ENCODE measurements at regions not wholly inside any gene's neighbourhood (a gene's known extent, or its start where the extent isn't known, plus 50 kb on each side); places are given as distances from the start of the nearest gene placed in this dataset.

GRCh38 chr20:63103402-63104311, 96.9 kb upstream of the BHLHE23 start:
- DNase-seq = no peak
- no peak for ATAC-seq
- intact Hi-C loops (cut with DNase I, micrococcal nuclease) = no loop called here

DNA sequence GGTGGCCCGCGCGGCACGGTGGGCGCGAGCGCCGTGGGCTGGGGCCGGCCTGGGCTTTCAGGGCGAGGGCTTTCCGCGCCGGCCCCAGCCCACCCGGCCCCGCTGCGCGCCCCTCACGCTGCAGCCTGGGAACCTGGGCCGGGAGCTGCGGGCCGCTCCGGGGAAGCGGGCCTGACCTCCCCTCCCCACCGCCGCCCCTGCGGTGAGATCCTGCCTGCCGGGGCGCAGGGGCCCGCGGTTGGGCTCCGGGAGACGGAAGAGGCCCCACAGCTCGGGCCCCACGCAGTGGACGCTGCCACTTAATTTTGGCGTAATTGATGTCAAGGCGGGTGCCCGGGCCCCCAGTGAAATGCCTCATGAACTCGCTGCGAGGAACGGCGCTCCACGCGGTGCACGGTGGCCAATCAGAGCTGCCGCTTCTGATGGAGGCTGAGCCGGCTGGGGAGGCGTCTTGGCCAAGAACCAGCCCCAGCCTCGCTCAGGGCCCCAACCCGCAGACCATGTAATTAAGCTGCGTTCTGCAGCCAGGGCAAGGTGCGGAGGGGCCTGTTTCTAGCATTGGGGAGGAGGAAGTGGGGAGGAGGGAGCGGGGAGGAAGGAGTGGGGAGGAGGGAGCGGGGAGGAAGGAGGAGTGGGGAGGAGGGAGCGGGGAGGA, 96.1 kb upstream of the BHLHE23 start:
- peak; percentile 42 to 46 for DNase-seq
- peak; percentile 28 for ATAC-seq
- intact Hi-C loops (cut with DNase I, micrococcal nuclease) = no loop called here

- DNase-seq (peak; percentile 38 to 49), ATAC-seq (peak; percentile 74)
- intact Hi-C loops (cut with DNase I, micrococcal nuclease) = no loop called here
Observed at GRCh38 chr20:63101781-63102720, 95.3 kb upstream of the BHLHE23 start.

DNA sequence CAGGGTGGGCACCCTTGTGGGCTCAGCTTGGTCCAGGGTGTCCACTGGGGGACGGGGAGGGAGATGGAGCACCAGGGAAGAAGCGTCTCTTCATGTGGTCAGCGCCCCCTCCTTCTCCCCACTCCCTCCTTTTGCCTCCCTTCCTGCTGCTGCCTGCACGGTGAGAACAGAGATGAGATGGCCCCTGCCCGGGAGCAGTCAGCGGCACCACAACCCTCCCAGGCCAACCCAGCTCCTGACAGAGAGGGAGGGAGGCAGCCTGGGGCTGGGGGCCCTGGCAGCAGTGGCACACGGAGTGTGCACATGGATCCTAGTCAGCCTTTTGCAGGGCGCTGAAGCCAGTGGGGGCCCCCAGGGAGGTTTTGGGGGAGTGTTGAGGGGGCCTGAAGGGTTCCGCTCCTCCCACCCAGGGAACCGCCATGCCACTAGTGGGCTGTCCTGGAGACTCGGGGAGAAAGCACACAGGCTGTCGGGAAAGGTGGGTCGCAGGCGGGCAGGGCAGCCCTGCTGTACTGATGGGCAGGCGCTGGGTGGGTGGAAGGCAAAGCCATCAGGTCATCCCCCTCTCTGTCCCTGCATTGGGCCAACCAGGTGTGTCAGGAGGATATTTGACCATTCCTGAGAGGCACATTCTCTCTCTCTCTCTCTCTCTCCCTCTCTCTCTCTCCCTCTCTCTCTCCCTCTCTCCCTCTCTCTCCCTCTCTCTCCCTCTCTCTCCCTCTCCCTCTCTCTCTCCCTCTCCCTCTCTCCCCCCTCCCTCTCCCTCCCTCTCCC, 94.3 kb upstream of the BHLHE23 start:
- intact Hi-C loops (cut with DNase I, micrococcal nuclease) = no loop called here
- DNase-seq (peak in 1 of 2 donors; percentile 18), ATAC-seq (no peak)

- intact Hi-C loops (cut with DNase I, micrococcal nuclease) = no loop called here
- no peak for ATAC-seq
- peak in 1 of 2 donors; percentile 12 for DNase-seq
Observed at GRCh38 chr20:63100174-63100925, 93.6 kb upstream of the BHLHE23 start.

- no peak for ATAC-seq
- intact Hi-C loops (cut with DNase I, micrococcal nuclease) = no loop called here
Observed at GRCh38 chr20:63099456-63100173, 92.9 kb upstream of the BHLHE23 start.

DNA sequence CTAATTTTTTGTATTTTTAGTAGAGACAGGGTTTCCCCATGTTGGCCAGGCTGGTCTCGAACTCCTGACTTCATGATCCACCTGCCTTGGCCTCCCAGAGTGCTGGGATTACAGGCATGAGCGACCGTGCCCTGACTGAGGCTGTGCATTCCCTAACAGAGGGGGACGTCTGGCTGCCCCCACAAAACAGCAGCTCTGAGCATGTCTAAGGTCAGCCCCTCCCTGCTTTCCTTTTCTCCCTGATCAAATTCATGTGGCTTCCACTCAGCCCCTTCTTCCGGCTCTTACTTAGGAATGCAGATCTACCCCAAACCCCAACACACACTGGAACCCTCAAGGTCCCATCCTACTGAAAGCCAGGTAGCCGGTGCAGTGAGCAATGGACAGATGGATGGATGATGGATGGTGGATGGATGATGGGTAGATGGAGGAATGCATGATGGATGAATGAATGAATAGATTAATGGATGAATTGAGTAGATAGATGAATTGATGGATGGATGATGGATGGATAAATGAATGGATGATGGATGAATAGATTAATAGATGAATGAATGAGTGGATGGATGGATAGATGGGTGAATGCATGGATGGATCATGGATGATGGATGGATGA, 91.5 kb upstream of the BHLHE23 start:
- DNase-seq (peak in 1 of 2 donors; percentile 8), ATAC-seq (no peak)

More at GRCh38 chr20:63099456-63100173, 92.9 kb upstream of the BHLHE23 start:
- DNase-seq = peak in 1 of 2 donors; percentile 4

GRCh38 chr20:63097336-63097831, 90.6 kb upstream of the BHLHE23 start:
- ATAC-seq (no peak), DNase-seq (peak in 1 of 2 donors; percentile 20)
- intact Hi-C loops (cut with DNase I, micrococcal nuclease) = no loop called here

More for the DNA sequence above, 91.5 kb upstream of the BHLHE23 start:
- intact Hi-C loops (cut with DNase I, micrococcal nuclease) = no loop called here

DNA sequence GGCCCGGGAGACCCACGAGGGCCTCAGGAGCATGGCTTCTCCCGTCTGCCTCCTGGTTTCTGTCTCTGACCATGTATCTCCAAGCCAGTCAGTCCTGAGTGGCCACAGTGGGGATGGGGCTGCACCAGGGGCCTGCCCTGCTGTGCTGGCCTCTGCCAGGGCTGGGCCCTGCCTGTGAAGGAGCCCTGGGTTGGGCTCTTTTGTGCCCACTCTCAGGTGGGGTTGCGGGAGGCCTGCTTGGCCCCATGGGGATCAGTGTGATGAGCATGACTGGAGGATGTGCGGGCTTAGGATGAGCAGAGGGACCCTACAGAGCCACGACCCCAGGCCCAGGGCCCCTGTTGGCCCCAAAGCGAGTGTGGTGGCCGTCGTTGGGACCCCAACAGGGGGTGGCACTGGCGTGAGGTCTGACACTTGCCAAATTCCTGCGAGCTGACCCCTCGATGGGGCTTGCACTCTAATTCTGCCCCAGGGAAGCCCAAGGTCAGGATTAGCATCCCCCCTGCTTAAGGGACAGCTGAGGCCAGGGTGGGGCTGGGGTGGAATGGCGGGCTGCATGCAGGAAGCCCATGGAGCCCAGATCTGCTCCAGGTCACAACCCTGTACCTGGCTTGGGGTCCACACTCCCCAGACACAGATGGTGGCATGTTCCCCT, 90.0 kb upstream of the BHLHE23 start:
- ATAC-seq (peak; percentile 4), DNase-seq (peak in 1 of 2 donors; percentile 15)
- intact Hi-C loops (cut with DNase I, micrococcal nuclease) = no loop called here

- DNase-seq (peak; percentile 28 to 71), ATAC-seq (peak; percentile 88)
- intact Hi-C loops (cut with DNase I, micrococcal nuclease) = no loop called here
Observed at GRCh38 chr20:63095718-63096654, 89.2 kb upstream of the BHLHE23 start.

DNA sequence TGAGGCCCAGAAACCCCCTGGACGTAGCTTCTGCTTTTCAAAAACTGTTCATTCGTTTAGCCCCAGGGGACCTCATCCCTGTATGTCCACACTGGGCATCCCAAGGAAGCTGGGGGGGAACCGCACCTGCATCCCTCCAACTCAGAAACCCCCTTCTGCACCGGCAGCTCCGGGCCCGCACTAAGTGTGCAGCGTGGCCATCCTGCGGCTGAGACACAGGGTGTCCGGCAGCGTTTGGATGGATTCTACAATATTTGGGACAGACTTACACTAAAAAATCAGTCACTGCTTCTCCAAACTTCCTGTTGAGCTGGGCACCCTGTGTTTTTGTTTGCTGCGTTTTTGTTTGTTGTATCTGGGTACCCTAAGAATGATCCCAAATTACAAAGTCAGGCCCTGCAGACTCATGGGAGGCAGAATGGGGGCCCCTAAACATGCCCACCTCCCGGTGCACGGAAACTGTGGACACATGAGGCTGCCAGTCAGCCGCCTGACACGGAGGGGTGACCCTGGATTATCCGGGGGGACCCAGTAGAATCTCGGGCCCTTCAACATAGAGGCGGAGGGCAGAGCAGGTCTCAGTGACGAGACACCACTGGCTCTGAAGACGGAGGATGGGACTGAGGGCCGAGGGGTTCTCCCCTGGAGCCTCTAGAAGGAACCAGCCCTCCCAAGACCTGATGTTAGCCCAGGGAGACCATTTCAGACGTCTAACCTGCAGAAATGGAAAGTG, 88.2 kb upstream of the BHLHE23 start:
- DNase-seq = peak in 1 of 2 donors; percentile 18
- ATAC-seq = no peak
- intact Hi-C loops (cut with DNase I, micrococcal nuclease) = no loop called here

DNA sequence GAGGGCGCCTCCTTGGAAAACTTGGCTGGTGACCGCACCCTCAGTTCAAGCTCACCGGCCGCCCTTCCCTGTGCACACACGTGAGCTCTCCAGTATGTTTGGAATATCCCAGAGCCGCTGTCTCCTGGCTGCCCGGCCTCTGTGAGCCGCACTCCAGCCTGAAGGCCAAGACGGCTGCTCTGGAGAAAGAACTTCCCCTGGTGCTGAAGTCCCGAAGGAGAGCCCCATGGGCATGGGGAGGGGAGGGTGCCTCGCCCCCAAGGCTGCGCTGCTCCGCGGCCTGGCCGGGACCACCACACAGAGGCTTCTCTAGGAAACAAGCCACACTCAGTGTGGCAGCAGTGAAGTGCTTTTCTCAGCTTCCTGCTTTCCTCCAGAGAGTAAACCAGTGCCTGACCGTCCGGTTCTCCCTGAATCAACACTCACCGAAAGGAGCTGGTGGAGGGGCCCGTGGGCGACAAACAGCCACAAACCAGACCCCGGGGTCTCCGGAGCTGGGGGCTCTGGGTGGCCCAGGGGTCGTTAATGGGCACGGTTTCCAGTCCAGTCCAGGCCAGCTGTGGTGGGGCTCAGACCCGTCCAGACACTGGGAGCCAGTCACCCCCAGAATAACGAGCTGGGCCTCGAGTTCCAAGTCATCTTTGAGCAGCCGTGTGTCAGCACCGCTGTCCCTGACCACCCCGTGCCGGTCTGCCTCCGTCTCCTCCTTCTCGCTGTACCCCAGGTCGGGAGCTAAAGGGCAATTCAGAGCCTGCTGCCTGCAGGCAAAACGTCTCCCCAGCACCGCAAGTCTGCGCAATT, 87.4 kb upstream of the BHLHE23 start:
- DNase-seq (peak in 1 of 2 donors; percentile 20), ATAC-seq (no peak)
- intact Hi-C loops (cut with DNase I, micrococcal nuclease) = no loop called here

GRCh38 chr20:63092660-63093215, 86.0 kb upstream of the BHLHE23 start:
- DNase-seq = peak in 1 of 2 donors; percentile 12
- intact Hi-C loops (cut with DNase I, micrococcal nuclease) = no loop called here
- no peak for ATAC-seq
